NK-92 treated with Interleukin-12 subunit alpha and Interleukin-12 subunit beta, amount 100 ng/mL, for 24 hours (cell line): ENCODE measurements at regions not wholly inside any gene's neighbourhood (a gene's known extent, or its start where the extent isn't known, plus 50 kb on each side); places are given as distances from the start of the nearest gene placed in this dataset.
"Not testable (repeated sequence)": the region's sequence is repeated elsewhere in the genome, so short reads cannot be mapped to it uniquely, and the experiment has no call there.

ENCODE experiments used
- DNase-seq: peaks from one replicate; lab custom pipeline; 2025; lab: John Stamatoyannopoulos, UW

DNA sequence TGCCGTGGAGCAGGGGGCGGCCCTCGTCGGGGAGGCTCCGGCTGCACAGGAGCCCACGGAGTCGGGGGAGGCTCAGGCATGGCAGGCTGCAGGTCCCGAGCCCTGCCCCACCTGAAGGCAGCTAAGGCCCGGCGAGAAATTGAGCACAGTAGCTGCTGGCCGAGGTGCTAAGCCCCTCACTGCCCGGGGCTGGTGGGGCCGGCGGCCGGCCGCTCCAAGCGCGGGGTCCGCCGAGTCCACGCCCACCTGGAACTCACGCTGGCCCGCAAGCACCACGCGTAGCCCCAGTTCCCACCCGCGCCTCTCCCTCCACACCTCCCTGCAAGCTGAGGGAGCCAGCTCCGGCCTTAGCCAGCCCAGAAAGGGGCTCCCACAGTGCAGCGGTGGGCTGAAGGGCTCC is 589.4 kb downstream of the PPP4R3C start:
- no peak for DNase-seq

DNA sequence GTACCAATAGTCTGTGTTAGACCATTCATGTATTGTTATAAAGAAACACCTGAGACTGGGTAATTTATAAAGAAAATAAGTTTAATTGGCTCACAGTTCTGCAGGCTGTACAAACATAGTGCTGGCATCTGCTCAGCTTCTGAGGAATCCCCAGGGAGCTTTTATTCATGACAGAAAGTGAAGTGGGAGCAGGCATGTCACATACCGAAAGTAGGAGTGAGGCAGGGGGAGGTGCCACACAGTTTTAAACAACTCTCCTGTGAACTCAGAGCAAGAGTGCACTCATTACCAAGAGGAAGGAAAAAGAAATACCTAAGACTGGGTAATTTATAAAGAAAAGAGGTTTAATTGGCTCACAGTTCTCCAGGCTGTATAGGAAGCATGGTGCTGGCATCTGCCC is 591.2 kb downstream of the PPP4R3C start:
- DNase-seq: no peak

DNA sequence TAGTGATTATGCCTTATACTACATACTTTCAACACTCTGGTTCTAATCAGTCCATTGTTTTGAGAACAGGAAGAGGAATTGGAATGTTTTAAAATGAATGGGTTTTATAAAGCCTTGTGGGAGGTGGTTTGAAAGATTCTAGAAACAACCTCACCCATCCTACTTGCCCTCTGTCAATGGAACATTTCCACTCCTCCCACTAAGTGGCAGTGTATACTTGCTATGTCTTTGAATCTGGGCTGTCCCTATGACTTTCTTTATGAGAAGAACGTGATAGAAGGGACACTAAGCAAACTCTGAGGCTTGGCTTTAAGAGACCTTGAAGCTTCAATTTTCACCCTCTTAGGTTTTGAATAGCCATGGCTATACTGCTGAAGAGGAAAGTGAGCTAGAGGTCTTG is 611.2 kb downstream of the PPP4R3C start:
- DNase-seq: no peak

DNA sequence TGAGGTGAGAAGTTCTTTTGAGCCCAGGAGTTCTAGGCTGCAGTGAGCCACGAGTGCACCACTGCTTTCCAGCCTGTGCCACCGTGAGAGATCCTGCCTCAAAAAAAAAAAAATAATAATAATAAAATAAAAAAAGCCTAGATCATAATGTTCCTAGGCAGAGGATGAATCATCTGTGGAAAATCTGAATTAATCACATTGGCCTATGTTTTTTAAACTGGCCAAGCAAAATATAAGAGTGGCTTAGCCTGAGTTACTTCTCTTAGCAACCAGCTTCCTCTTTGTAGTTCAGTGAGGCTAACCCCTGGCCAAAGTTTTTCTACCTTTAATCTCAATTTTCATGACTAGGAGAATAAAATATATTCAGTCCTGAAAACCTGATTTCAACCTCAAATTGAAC is 614.6 kb downstream of the PPP4R3C start:
- no peak for DNase-seq

DNA sequence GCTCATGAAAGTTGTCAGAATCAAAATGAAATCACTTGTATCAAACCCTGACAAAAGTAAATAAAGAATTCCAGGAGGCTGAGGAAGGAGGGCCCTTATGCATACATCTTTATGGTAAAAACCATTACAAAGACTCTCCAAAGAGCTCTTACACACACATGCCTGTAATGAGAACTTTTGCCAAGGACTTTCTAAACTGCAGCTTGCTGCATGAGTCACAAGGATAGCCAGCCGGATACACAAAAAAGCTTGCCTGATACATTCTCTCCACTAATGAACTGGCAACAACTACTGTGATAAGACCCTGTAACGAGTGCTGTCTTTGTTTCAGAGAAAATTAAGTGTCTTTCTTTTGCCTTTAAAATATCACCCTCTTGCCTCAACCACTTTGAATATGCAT is 618.1 kb downstream of the PPP4R3C start:
- no peak for DNase-seq

DNA sequence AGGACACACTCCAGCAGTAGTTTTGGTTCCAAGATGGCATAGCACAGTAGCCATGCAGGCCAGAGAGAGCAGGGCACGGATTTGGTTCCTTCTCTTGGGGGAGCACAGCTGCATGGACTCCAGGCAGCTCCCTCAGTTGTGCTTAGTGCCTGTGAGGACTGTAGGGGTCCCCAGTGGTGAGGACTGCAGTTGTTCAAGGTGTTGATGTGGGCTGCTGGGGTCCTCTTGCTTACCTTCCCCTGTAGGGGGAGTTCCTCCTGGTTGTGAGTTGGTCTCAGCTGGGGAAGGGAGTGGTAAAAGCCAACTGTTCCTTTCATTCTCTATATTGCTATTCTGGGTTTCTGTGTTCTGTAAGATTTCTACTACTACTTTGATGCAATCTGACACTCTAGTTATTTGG is 606.5 kb downstream of the MAGEB5 start:
- no peak for DNase-seq

DNA sequence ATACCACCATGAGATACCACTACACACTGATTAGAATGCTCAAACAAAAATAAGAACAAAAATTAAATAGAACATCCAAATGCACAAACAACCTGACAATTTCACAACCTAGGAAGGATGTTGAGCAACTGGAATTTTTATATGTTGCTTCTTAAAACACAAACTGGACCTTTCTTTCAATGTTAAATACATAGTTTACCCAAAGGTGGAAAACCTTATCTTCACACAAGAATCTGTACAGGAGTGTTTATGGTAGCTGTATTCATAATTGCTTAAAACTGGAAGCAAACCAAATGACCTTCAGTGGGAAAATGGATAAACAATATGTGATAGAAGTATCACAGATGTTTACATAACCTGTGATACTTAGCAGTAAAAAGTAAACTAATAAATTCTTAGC is 573.8 kb downstream of the MAGEB5 start:
- DNase-seq: no peak

DNA sequence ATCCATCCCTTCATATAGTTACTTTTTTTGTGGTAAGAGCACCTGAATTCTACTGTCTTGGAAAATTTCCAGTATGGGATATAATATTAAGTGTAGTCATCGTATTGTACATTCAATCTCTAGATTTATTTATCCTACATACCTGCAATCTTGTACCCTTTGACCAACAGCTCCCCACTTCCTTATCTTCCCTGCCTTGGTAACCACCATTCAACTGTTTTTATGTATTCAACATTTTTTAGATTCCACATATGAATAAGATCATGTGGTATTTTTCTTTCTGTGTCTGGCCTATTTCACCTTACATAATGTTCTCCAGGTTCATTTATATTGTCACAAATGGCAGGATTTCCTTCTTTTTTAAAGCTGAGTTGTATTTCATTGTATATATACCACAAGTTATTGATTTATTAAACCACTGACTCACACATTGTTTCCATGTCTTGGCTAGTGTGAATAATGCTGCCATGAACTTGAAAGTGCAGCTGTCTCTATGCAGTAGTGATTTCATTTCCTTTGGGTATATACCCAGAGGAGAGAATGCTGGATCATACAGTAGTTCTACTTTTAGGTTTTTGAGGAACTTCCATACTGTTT is 572.5 kb downstream of the MAGEB5 start:
- no peak for DNase-seq

DNA sequence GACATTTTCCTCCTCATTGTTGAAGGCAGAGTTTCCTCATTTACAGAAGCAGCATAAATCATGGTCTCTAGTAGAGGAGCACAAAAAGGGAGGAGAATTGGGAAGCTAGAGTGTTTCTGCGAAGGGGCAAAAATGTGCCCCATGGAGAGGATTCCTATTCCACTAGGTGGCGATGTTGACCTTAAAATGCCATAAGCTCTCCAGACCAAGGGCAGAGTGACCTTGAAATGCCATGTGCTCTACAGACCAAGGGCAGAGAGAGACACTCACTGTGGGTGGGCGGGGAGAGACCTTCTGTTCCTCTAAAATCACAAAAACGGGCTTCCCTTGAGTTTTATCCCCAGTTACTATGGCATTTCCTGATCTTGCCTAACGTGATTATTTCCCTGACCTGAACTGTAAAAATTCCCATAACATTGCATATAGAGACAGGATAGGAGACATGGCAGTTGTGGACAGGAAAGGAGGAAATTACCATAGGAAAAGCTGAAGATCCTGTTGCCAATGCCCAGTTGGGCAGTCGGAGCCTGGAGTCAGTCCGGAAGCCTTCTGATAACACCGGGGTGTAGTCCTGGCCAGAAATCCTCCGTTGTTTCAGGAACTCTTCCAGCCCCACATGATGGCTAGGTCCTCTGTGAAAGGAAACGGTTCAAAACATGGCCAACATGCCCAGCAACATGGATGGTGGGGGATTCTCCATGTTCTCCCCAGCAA is 567.7 kb downstream of the MAGEB5 start:
- peak; percentile 3 for DNase-seq

DNA sequence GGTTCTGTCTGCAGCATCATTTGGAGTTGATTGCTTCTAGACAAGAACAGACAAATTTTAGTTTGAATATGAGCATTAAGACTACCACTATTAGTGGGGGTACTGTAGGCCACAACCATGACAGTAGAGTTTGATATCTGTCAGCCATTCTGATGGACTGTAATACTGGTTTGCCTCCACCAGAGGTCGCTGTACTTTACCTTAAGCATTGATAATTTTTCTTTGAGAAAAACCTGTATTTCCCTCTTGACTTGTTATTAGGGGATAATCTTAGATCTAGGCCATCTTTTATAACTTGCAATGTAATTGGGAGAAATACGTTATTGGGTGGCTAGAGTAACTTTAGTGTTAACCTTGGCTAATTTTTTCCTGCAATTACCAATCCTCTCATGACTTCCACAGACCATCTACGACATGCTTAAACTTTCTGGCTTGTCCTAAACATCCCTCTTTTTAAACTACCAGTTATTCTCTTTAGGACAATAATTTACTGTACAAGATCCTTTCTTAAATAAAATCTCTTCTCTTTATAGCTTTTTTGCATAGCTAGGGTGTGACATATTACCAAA is 562.4 kb downstream of the MAGEB5 start:
- no peak for DNase-seq

DNA sequence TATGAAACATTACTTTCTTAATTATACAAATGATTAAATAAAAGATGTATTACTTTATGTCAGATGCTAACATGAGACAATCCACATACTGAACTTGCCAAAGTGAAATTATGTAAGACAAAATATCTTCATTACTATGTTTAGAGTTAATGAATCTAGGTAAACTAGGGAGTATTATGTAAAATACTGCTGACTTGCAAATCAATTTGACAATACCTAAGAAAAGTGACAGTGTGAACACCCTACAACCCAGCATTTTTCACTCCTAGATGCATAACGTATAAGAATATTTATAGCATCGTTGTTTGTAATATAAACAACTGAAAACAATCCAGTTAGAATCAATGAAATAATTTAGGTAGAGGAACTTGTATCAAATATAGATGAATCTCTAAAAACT is 546.3 kb downstream of the MAGEB5 start:
- DNase-seq: no peak

DNA sequence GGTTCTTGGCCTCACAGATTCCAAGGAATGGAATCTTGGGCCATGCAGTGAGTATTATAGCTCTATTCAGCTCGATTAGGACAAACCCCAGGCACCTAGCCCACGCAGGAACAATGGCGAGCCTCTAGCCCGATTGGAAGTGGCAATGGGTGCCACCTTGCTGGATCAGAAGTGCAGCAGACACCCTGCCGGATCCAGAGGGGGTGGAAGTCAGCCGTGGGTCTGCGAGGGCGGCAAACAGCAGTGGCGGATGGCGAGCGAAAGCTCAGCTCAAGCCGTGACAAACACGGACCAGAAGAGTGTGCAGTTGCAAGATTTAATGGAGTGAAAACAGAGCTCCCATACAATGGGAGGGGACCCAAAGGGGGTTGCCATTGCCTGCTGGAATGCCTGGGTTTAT is 539.8 kb downstream of the MAGEB5 start:
- not testable (repeated sequence) for DNase-seq

DNA sequence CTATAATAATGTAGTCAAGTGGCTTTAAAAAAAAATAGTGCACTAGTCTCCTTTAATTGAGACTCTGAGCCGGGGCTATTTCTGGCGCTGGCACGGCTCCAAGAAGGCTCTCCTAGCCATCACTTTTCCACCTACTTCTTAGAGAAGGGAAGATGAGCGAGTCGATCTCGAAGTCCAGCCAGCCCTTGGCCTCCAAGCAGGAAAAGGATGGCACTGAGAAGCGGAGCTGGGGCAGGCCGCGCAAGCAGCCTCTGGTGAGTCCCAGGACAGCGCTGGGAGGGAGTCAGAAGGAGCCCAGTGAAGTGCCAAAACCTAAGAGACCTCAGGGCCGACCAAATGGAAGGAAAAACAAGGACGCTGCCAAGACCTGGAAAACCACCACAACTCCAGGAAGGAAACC is 531.9 kb downstream of the MAGEB5 start:
- no peak for DNase-seq

DNA sequence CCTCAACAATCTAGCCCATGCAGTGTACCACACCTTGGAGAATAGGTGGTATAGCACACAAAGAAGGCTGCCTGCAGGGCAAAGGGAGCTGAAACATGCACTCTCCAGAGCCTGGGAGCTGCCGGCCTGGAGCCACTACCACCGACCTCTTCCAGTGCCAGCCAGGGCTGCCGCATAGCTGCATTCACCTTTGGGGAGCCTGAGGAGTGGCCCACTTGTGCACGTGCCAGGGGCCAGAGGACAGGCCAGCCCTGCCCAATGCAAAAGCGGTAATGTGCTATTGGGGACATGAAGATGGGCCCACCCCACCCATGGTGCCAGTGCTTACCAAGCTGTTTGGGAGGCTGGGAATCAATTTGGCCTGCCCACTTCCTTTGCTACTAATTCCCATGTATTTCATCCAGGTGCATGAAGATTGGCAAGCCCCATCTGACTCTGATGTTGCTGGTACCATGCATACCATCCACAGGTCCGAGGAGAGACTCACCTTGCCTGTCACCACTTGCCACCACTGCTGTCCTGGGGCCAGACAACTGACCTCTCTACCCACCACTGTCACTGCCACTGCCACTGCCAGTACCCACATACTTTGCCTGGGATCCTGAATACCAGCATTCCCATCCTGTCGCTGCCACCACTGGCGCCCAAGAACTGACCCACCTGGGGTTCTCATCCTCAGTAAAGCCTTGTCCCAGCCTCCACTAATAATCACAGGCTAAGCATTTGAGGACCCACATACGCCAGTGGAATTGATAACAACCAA is 506.9 kb downstream of the MAGEB5 start:
- DNase-seq: no peak

DNA sequence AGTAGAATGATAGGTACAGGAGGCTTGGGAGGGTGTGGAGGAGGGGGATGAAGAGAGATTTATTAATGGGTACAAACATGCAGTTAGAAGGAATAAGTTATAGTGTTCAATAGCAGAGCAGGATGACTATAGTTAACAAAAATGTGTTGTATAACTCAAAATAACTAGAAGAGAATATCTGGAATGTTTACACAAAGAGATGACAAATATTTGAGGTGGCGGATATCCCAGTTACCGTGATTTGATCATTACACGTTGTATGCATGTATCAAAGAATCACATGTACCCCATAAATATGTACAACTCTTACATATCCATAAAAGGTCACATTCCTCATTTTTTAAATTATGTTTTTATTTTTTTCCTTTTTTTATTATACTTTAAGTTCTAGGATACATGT is 456.6 kb downstream of the MAGEB5 start:
- DNase-seq: no peak

DNA sequence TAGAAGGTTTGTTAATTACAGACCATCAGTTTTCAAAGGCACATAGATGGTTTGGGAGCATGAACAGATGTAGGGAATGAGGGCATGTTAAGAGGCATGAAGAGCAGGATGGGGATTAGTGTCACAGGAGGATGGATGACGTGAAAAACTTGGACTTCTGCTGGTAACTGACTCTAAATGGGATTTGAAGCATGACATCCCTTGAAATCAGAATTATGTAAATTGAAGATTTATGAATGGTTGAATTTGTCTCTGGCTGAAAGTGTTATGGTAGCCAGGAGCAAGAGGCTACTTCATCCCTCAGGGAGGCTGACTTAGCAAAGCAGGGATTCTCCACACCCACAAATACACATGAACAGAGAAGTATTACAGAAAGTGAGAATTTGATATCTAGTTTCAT is 454.6 kb downstream of the MAGEB5 start:
- DNase-seq: no peak

DNA sequence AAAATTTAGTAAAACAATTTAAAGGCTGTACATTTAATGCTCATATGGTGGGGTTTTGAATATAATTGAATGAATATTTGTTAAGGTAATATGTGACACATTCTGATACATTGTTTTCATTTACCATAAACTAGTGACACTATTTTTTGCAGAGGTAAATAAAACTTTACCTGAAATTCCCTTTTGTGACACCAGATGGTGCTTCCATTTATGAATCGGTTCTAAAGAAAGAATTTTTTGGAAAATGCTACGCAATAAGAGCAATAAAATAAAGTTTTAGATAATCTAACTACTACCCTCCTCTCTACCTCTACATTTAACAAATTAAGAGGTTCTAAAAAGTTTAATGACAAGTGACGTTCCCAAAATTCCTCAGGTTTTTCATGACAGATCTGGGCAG is 448.9 kb downstream of the MAGEB5 start:
- DNase-seq: no peak

DNA sequence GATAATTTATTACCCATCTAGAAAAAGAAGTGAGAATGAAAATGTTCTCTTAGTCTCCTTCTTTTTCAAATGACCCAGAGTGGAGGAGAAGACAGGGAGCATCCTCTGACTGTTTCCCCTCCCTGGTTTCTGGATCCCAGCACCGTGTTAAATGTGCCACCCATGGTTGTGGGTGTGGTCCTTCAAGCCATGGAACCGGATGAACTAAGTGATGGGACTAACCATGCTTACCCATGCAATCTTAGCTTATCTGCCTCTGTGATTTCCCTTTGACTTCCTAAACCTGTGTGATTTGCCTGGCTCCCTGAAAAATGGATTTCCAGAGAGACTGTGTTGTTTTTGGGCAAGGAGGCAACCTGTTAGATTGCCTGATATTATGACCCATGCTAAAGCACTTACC is 437.1 kb downstream of the MAGEB5 start:
- DNase-seq: no peak

DNA sequence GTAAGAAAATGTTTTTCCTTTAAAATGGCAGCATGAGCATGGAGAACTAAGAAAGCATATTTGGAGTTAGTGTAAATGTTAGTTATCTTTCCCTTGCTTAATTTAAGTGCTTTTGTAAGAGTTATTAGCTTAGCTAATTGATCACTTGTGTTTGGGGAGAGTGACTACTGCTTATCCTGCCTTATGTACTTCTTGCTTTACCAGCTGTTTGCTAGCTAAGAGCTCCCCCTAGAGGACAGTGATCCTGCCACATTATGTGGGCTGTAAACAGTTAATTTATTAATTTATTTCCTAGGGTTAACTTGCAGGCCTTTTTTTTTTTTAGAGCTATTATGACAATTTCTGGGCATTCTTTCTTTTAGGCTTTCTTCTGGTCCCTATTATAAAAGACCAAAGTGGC is 435.8 kb downstream of the MAGEB5 start:
- no peak for DNase-seq

DNA sequence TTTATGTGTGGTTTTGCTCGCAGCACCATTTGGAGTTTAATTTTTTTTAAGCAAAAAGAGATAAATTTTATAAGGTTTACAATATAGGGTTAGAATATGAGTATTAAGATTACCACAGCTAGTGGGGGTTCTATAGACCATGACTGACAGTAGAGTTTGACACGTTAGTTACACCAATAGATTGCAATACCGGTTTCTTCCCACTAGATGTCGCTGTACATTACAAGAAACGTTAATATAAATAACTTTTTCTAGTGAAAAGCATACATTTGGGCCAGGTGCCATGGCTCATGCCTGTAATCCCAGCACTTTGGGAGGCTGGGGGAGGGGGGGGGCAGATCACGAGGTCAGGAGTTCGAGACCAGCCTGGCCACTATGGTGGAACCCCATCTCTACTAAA is 433.6 kb downstream of the MAGEB5 start:
- no peak for DNase-seq

DNA sequence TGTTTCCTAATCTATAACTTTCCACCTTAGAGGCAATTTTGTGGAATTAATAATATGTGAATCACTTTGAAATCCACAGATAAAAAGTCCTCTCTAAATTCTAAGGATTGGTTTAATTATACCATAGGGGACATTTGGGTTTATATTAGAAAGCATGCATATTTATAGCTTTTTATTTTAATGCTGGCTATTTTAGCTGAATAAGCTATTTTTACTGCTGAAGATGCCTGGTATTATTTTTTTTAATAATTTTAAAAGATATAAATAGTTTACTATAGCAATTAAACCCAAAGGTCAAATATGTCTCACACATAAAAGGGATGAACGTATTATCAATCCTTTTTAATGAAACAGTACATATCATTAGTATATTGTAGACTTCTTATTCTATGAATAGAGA is 415.4 kb downstream of the MAGEB5 start:
- no peak for DNase-seq

DNA sequence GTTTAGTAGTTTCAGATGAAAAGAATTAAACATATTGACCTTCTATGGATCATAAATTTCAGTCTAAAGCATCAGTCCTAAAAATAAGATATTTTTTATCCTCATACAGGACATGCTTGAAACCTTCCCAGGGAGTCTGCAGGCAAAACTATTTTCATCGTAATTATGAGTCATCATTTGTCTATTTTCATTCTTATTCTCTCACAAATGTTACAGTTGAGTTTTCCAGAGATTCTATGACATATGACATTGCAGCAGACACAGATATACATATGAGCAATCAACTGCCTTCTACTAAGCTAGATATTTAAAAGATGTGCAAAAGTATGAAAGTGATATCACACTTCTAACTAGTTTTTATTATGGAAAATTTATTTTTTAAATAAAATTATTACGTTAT is 398.0 kb downstream of the MAGEB5 start:
- DNase-seq: no peak

DNA sequence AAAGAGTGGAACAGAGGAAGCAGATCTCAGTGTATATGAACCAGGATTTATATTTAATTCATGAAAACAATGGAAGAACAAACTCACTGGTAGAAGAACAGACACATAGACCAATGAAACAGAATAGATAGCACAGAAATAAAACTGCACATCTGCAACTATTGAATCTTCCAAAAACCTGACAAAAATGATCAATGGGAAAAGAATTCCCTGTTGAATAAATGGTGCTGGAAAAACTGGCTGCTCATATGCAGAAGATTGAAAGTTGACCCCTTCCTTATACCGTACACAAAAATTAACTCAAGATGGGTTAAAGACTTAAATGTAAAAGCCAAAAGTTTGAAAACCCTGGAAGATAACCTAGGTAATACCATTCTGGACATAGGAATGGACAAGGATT is 391.0 kb downstream of the MAGEB5 start:
- DNase-seq: no peak
